ENCODE measurements at regions not wholly inside any gene's neighbourhood (a gene's known extent, or its start where the extent isn't known, plus 50 kb on each side); places are given as distances from the start of the nearest gene placed in this dataset.

- no peak for DNase-seq
These were observed 130.3 kb upstream of the POT1 start for GRCh38 chr7:125059861-125060456.

- DNase-seq: no peak
These were observed 128.3 kb upstream of the POT1 start for GRCh38 chr7:125057963-125058362.

- DNase-seq: no peak
These were observed 125.8 kb upstream of the POT1 start for GRCh38 chr7:125055376-125055775.

- DNase-seq: no peak
These were observed 117.1 kb upstream of the POT1 start for GRCh38 chr7:125046767-125047166.

GRCh38 chr7:125033506-125033905 is 103.9 kb upstream of the POT1 start:
- no peak for DNase-seq

- no peak for DNase-seq
These were observed 103.3 kb upstream of the POT1 start for GRCh38 chr7:125032943-125033342.

GRCh38 chr7:125030756-125031387 is 101.2 kb upstream of the POT1 start:
- DNase-seq: no peak

GRCh38 chr7:125025620-125026019 is 96.0 kb upstream of the POT1 start:
- DNase-seq: no peak

GRCh38 chr7:125020801-125021200 is 91.2 kb upstream of the POT1 start:
- no peak for DNase-seq

GRCh38 chr7:125010540-125010939 is 80.9 kb upstream of the POT1 start:
- DNase-seq: no peak

- DNase-seq: no peak
These were observed 67.2 kb upstream of the POT1 start for GRCh38 chr7:124996778-124997177.

- no peak for DNase-seq
These were observed 63.4 kb upstream of the POT1 start for GRCh38 chr7:124992851-124993562.

- no peak for DNase-seq
These were observed 60.3 kb upstream of the POT1 start for GRCh38 chr7:124989911-124990310.

All from amygdala (tissue), 56 donors.